HFFc6 (cell line): ENCODE measurements at regions not wholly inside any gene's neighbourhood (a gene's known extent, or its start where the extent isn't known, plus 50 kb on each side); places are given as distances from the start of the nearest gene placed in this dataset.

ENCODE experiments used
- DNase-seq: peaks from one replicate; pipeline ENCODE4 v3.0.0-alpha.2; 2018
- H3K27ac Mint-ChIP-seq: 2 replicates; pipeline ENCODE4 v1.8.0; 2020; ENCODE audit warnings: mild to moderate bottlenecking, mixed read lengths
- H3K27me3 Mint-ChIP-seq: 2 replicates; pipeline ENCODE4 v1.8.0; 2021; ENCODE audit warnings: mild to moderate bottlenecking, moderate library complexity, mixed read lengths; ENCODE audit not compliant: insufficient read depth
- H3K36me3 Mint-ChIP-seq: 2 replicates; pipeline ENCODE4 v1.8.0; 2021; ENCODE audit warnings: low read depth, mixed read lengths
- H3K4me1 Mint-ChIP-seq: 2 replicates; pipeline ENCODE4 v1.8.0; 2020; ENCODE audit warnings: low read depth, mixed read lengths
- H3K4me3 Mint-ChIP-seq: 2 replicates; pipeline ENCODE4 v1.8.0; 2020; ENCODE audit warnings: mild to moderate bottlenecking, moderate library complexity, mixed read lengths
- H3K9me3 Mint-ChIP-seq: 2 replicates; pipeline ENCODE4 v1.8.0; 2020; ENCODE audit warnings: mild to moderate bottlenecking, mixed read lengths
- TF ChIP-seq, protein P1 (sequence below): fragments of 200-600 bp; sonication (generic); IDR thresholded peaks from 2 replicates; pipeline ENCODE4 v1.5.0; 2021; ENCODE audit warnings: antibody characterized with exemption, mild to moderate bottlenecking

DNA sequence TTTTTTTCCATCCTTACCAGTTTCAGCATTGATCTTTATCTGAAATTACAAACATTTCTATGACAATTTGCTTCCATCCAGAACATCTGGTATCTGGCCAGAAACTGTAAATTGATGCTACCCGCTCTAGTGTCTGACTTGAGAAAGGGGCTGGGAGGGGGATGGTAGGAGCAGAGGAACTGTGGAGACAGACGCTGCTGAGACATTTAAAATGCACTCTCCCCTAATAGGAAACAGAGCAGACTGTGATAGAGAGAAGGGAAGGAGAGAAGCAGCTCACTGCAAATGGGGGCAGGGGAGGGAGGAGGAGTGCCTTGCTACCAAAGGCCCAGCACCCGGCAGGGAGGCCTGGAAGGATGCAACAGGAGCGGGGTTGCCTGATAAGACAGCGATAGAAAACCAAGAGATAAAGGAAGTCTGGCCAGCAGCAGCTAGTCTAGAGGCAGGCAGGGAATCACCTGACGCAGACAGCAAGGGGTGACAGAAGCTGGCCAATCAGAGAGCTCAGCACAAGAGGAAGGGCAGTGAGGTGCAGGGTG is 195.5 kb upstream of the NFIA start:
- H3K36me3 Mint-ChIP-seq, result no peaks in the 10 kb centered on the region
- TF ChIP-seq, protein P1, sequence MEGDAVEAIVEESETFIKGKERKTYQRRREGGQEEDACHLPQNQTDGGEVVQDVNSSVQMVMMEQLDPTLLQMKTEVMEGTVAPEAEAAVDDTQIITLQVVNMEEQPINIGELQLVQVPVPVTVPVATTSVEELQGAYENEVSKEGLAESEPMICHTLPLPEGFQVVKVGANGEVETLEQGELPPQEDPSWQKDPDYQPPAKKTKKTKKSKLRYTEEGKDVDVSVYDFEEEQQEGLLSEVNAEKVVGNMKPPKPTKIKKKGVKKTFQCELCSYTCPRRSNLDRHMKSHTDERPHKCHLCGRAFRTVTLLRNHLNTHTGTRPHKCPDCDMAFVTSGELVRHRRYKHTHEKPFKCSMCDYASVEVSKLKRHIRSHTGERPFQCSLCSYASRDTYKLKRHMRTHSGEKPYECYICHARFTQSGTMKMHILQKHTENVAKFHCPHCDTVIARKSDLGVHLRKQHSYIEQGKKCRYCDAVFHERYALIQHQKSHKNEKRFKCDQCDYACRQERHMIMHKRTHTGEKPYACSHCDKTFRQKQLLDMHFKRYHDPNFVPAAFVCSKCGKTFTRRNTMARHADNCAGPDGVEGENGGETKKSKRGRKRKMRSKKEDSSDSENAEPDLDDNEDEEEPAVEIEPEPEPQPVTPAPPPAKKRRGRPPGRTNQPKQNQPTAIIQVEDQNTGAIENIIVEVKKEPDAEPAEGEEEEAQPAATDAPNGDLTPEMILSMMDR, result no peak
- H3K9me3 Mint-ChIP-seq, result no peaks in the 10 kb centered on the region
- no peak for DNase-seq
- no peaks in the 10 kb centered on the region for H3K4me1 Mint-ChIP-seq
- H3K27ac Mint-ChIP-seq, result no peak overlapping the region
- no peaks in the 10 kb centered on the region; the same call in none of the 2 replicates for H3K27me3 Mint-ChIP-seq
- no peak overlapping the region for H3K4me3 Mint-ChIP-seq

DNA sequence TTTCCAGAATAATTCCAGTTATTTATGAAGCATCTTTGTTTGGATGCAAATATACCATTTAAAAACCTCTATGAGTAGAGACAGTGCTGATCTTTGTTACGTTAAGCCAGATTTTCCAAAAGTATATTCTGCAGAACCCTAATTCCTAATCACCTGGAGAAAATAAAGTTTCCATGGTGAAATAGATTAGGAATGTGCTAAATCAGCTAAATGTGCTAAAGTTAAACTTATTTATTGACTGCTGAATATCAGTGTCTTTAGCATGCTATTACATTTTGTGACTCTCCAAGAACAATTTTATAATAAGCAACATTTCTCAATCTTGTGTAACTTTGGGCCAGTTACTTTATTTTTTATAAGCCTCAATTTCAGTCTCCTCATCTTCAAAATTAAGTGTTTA is 196.3 kb upstream of the NFIA start:
- H3K36me3 Mint-ChIP-seq, result no peaks in the 10 kb centered on the region

DNA sequence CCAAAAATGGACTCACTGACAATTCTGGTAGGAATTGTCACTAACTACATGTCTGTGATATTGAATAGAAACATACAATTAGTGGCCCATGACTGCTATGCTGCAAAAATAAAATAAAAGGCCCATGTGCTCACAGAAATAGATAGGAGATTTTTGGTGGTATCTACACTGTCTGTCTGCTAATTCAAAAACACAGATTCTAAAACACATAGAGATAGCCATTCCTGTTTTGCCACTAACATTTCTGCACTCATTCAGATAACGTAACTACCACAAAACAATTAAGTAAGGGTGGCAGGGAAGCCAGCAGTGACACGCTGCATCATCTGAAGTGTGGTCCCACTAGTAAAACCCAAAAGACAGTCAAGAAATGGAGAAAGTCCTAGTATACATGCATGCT is 202.2 kb upstream of the NFIA start:
- Mint-ChIP-seq H3K4me3 (no peak overlapping the region), H3K27ac (no peak overlapping the region), H3K36me3 (no peaks in the 10 kb centered on the region), H3K27me3 (no peaks in the 10 kb centered on the region; the same call in none of the 2 replicates), H3K4me1 (peaks cover 13% of the 10 kb centered on the region), H3K9me3 (no peaks in the 10 kb centered on the region)
- TF ChIP-seq, protein P1, result no peak
- no peak for DNase-seq

More for the DNA sequence above, 196.3 kb upstream of the NFIA start:
- Mint-ChIP-seq H3K4me1 (peaks cover 4% of the 10 kb centered on the region), H3K4me3 (no peak overlapping the region), H3K9me3 (no peaks in the 10 kb centered on the region), H3K27me3 (no peaks in the 10 kb centered on the region; the same call in none of the 2 replicates), H3K27ac (no peak overlapping the region)
- TF ChIP-seq, protein P1, result no peak
- no peak for DNase-seq

DNA sequence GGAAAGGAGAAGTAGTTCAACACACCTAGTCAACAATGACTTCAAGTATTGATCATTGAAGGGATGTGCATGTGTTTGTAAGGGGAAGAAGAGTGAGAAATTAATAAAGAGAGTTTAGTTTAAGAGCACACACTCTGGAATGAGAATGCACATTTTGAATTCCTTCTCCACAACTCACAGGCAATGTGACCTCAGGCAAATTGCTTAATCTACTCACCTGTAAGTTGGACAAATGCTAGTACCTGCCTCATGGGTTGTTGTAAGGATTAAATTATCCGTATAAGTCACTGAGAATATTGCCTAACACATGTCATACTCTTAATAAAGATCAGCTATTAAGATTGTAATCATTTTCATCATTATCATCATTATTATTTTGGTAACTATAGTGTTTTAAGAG is 204.0 kb upstream of the NFIA start:
- DNase-seq, result no peak
- H3K27ac Mint-ChIP-seq, result no peak overlapping the region

DNA sequence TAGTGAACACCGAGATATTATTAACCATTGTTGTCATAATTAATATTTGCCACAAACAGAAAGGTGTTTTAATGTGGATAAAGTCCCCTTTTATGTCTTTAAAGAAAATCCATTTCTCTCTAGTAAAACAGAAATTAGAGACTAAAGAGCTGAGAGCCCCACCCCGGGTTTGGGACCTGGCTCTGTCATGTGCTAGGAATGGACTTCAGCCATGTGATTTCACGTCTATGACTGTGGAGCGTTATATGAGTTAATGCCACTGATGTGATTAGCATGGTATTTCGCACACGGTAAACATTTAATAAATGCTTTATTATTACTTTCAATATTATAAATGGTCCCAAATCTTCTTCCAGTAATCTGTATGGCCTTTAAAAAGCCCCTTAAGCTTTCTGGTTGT is 205.0 kb upstream of the NFIA start:
- peaks cover 13% of the 10 kb centered on the region for H3K4me1 Mint-ChIP-seq
- TF ChIP-seq, protein P1, result no peak
- no peaks in the 10 kb centered on the region; the same call in none of the 2 replicates for H3K27me3 Mint-ChIP-seq
- no peaks in the 10 kb centered on the region for H3K36me3 Mint-ChIP-seq
- no peak for DNase-seq
- no peak overlapping the region for H3K4me3 Mint-ChIP-seq
- no peak overlapping the region for H3K27ac Mint-ChIP-seq
- H3K9me3 Mint-ChIP-seq, result no peaks in the 10 kb centered on the region

More for the DNA sequence above, 204.0 kb upstream of the NFIA start:
- no peak overlapping the region for H3K4me3 Mint-ChIP-seq
- TF ChIP-seq, protein P1, result no peak
- no peaks in the 10 kb centered on the region; the same call in none of the 2 replicates for H3K27me3 Mint-ChIP-seq
- no peaks in the 10 kb centered on the region for H3K36me3 Mint-ChIP-seq
- H3K4me1 Mint-ChIP-seq, result peaks cover 13% of the 10 kb centered on the region
- no peaks in the 10 kb centered on the region for H3K9me3 Mint-ChIP-seq
